Limb (tissue), 2 donors: ENCODE measurements at regions not wholly inside any gene's neighbourhood (a gene's known extent, or its start where the extent isn't known, plus 50 kb on each side); places are given as distances from the start of the nearest gene placed in this dataset.
"Not testable (repeated sequence)": the region's sequence is repeated elsewhere in the genome, so short reads cannot be mapped to it uniquely, and the experiment has no call there.

Source experiments
- DNase-seq, 2 donors: peaks; one replicate each; pipeline ENCODE4 v3.0.0-alpha.2; 2016; ENCODE audit errors: extremely low spot score in 2 of 2

DNA sequence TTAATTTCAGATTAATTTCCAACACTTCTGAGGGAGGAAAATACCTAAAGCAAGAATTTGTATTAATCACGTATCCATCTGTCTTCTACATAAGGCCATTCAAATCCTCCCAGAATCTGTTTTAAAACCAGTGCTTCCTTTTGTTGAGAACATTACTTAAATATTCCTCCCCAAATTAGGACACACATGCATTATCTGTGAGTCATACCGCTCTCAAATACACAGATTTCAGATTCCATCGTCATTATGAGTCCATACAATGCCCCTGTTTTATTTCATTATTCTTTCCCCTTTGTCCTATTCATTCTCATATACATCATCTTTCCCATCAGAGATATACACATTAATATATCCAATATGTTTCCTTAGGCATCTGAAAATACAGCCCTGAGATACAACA, 57.3 kb upstream of the PRSS12 start:
- no peak for DNase-seq

DNA sequence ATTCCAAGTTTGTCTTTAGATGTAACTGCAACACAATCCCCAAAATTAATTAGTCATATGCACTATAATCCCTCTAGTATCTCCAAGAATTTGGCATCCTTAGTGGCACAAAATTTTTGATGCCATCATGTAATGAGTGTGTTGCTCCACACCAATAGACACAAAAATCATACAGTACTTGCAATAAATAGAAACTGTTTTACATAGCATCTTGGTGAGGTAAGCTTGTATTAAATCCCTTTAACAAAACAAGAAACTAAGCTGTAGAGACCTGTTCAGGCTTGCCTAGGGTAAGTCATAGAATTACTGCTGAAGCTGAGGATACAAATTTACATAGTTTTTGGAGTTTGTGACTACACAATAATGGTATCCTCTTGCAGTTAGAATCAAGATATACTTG, 64.5 kb upstream of the PRSS12 start:
- DNase-seq, result no peak

DNA sequence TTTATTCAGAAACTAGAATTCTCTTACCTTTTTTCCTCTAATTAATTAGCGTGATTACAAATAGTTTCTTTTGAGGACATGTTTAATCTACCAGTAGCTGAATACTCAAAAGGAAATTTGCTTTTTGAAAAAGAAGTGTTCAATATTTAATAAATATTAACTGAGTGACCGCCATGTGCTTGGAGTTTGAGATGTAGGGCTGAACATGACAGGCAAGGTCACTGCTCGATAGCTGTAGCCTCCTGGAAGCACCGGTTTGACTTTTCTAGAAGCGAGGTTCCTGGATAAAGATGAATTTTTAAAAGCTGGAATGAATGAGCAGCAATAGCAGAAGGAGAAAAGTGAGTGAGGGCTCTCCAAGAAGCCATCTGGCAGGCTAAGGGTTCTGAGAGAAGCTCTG, 65.0 kb upstream of the PRSS12 start:
- not testable (repeated sequence) for DNase-seq

DNA sequence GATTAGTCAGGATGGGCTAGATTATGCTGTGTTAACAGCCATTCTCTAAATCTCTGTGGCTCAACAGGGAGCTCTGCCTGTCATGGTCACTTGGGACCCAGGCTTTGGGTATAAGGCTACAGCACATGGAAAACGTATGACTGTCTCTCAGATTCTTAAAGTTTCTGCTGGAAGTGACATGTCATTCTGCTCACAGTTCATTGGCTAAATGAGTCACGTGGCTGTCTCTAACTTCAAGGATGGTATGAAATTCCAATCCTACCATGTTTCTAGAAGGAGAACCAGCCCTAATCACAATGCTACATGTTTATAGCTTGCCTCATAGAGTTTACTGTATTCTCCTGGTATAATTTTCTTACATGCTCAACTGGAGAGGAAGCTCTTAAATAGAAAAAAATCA, 65.6 kb upstream of the PRSS12 start:
- not testable (repeated sequence) for DNase-seq

DNA sequence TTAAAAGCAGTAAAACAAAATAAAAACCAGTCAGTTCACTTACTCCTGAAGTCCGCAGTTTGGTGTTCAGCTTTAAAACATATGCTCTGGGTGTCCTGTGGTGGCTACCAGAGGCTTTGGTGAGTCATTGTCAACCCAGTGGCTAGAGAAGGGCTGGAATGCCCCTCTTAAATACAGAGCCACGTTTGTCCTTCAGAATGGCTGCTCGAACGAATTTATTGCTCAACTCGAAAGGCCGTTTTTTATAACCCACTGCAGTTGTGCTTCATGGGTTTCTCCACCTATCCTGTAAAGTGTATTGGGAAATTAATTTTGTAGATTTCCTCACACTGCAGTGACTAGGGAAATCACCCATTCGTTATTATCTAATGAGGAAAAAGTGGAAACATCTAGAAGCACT, 66.8 kb upstream of the PRSS12 start:
- DNase-seq, result not testable (repeated sequence)

DNA sequence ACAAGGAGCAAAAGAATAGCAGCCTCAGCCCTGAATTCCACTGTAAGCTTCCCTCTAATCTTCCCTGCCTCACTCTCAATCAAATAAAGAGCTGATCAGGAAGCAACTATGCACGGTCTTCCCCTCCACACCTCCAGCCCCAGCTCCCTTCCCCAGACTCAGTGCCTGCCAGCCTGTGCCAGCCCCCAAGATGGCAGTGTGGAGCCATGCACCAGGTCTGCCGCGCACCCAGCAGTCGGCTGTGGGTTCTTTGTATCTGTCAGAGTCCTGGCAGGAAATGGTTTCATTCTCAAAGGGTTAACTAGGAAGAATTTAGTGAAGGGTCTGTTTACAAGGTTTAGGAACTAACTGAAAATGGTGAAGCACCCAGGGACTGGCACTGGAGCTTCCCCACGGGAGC, 71.3 kb upstream of the PRSS12 start:
- peak in 1 of 2 donors; percentile 46 for DNase-seq

DNA sequence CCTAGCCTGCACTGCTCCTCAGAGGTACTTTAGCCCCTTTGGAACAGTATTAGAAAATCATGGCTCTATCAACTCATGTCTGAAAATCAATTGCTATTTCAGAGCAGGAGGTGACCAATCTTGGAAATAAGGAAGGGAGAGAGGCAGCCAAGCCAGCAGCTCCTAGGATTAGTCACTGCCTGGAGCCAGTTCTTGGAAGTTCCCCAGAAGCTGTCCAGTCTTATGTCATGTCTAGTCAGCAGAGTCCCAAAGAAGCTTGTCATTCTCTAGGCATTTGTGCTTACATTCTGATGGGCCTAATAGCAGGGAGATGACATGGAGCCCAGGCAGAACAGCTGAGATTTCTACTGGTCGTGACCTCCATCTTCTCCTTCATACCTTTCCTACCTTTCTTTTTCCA, 76.1 kb upstream of the PRSS12 start:
- not testable (repeated sequence) for DNase-seq

DNA sequence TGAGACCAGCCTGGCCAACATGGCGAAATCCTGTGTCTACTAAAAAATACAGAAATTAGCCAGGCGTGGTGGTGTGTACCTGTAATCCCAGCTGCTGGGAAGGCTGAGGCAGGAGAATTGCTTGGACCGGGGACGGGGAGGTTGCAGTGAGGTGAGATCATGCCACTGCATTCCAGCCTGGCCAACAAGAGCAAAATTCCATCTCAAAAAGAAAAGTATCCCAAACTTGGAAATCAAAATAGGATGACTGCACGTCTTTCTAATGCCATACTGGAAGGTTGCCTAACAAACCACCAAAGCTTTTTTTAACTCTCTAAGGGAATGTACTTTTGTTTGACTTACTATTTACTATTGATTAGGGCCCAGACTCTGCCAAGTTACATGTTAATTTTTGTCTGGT, 79.6 kb upstream of the PRSS12 start:
- not testable (repeated sequence) for DNase-seq

DNA sequence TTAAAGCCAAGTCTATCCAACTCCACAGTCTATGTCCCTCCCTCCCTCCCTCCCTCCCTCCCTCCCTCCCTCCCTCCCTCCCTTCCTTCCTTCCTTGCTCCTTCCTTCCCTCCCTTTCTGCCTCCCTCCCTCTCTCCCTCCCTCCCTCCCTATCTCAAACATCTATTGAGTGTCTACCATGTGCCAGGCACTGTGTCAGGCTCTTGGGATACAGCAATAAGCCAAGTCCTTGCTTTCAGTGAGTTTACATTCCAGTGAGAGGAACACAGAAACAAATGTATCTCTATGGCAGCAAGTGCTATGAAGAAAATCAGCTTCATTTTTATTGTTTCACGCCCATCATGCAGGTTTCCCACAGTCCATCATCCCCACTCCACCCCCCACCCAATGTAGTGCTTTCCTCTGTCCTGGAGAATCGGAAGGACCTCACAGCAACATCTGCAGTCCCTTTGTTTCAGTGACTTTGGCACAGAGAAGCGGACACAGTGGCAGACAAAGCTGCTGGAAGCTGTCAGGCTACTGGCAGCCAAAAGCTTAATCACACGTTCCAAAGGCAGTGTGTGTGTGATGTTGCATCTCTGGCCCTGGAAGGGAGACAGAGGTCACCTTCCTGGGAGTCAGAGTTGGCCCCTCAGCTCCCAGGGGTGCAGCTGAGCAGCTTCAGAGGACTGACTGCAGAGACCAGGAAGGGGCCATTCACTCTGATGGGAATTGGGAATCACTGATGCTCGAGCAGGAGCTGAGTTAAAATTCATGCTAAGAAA, 81.0 kb upstream of the PRSS12 start:
- not testable (repeated sequence) for DNase-seq

DNA sequence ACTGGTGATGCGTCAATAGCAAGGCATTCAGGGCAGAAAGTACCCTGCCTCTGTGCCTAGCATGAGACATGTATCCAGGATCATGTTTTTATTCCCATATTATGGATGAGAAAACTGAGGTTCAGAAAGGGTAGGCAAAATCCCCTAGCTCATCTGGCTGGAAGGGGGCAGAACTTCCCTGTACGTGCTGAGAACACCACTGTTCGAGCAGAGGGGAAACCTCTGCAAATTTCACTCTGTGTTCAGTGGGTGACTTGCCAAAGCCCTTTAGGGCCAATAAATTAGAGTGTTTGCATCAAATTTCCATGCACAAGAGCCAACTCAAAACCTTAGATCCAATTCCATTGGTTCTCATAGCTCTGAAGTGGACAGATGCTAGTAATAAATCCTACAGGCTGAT, 82.6 kb upstream of the PRSS12 start:
- DNase-seq, result not testable (repeated sequence)

DNA sequence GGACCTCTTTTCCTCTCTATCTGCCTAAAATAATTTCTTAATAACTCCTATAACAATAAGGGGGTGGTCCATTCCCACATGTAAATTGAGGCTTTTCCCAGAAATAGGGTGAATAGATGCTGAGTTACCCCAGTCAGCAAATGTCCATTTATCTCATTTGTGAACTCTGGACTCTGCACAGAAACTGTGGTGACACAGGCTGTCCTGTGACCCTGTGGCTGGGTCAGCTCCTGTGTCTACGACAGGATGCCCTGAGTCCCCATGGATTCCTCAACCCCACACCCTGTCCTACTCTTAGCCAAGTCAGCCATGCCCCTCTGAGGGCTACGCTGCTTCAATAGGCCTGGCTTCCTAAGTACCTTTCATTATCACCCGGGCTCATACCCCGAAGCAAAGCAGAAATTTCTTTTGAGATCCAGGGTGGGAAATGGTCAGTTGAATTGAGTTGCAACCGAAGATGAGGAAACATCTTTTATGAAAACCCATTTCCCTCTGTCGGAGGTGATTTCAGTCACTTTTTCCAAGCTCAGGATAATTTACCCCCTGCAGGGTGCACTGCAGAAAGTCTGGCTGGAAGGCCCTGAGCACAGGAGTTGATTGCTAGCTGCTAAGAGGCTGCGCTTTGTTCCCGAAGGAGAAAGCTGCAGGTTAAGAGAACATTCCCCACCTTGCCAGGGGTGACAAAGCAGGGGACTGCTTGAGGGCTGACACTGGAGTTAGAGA, 89.5 kb upstream of the PRSS12 start:
- not testable (repeated sequence) for DNase-seq

DNA sequence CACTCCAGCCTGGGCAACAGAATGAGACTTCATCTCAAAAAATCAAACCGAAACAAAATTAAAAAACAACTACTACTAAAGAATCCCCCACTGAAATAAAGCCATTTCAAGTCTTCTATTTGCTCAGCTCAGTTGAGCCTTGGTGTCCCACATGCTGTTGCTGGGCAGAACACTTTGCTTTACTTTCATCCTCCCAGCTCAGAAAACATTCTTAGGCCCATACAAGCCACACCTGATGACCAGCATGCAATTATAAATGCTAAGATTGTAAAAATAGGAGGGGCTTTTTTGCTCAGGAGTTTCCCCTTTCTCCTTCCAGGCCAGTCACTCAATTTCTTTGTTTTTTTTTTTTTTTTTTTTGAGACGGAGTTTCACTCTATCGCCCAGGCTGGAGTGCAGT, 94.6 kb upstream of the PRSS12 start:
- not testable (repeated sequence) for DNase-seq

DNA sequence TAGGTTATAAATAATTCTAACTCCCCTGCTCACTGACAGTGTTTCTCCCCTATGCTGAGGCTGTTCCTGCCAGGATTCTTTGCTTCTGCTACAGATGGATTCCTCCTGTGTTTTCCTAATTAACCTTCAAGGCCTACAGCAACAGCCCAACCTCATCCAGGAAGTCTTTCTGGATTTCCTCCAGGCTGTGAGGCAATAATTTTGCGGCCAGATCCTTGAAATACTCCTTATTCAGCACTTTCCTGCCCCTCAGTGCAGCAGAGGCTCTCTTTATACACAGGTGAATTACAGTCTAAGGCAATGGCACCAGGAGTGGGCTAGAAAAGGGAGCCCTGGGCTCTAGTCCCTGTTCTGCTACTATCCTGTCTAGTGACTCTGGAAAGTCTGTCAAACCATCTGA, 102.1 kb upstream of the PRSS12 start:
- not testable (repeated sequence) for DNase-seq

DNA sequence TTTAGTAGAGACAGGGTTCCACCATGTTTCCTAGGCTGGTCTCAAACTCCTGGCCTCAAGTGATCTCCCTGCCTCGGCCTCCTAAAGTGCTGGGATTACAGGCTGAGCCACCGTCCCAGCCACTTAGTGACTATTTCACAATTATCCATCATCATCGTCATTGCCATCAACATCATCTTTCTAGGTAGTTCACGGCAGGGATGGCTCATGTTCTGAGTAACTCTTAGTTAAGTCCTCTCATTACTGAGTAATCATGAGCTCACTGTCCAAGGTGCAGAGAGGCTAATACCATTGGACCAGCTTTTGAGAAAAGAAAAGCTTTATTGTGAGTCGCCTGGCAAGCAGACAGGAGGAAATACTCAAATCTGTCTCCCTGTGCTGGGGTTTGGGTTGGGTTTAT, 108.6 kb upstream of the PRSS12 start:
- DNase-seq, result not testable (repeated sequence)

DNA sequence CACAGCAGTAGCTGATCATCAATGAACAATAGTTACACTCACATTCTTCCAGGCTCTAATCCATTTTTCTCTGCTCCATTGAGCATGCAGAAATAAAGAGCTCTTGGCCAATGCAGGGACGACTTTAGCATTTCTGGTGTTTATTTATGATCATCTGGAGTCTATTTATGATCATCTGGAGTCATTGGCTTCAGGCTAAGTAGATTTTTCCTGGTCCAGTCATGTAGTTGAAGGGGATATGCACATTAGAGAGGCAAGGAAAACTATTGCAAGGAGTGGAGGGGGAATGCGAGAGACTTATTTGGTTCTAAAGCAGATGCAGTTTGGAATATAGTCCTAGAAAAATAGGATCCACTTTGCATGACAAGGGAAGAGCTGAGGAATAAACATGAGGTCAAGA, 113.0 kb upstream of the PRSS12 start:
- DNase-seq, result peak in 1 of 2 donors; percentile 1

DNA sequence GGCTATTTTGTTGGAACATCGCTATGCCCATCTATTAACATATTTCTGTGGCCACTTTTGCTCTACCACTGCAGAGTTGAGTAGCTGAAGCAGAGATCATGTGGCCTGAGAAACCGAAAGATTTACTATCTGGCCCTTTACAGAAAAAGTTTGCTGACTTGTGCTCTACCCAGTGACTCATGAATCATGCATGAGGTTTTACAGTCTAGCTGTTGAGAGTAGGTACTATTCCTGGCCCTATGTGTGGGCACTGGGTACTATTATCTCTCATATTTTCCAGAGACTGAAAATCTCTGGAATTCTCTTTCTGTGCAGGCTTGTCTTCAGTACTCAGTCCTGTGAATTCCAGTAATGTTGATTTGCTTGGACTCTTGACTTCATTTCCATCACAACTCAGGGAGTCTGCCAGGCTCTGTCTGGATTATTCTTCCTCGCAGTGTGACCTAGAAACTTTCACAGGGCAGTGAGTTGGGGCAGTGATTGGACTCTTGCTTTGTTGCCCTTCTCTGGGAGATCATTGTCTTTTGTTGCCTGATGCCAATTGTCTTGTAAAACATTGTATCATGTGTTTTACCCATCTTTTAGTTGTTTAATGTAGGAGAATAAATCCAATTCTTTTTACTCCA, 121.3 kb upstream of the PRSS12 start:
- not testable (repeated sequence) for DNase-seq

DNA sequence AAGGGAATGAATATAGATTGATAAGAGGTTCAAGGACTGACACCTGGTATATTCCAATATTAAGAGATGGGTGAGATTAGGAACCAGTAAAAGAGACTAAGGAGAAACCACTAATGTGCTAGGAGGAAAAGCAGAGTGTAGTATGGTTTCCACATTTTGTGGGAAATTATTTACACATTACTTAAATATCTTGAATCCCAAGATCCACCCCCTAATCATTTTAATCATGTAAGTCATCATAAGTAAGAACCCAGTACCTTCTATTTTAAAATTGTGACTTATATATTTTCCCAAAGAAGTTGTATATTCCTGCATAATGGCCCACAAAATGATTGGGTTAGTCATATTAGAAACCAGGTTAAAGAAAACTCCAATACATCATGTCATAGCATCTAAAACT, 122.0 kb upstream of the PRSS12 start:
- DNase-seq, result not testable (repeated sequence)

DNA sequence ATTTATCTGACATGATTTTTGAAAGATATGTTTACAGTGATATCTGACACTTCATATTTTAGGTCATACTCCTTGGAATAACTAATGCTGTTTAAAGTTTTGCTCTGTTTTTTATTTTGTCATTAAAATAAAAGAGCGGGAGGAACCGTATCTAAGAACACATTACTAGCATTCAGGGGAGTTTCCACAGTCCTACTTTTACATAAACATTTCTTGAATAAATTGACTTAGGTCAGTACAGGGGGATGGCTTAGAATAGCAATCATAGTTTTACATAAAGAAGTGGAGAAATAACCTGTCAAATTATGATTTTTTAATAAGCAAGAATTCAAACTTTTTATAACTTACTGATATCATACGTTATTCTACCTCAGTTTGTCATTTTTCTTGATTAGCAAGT, 123.1 kb upstream of the PRSS12 start:
- not testable (repeated sequence) for DNase-seq

DNA sequence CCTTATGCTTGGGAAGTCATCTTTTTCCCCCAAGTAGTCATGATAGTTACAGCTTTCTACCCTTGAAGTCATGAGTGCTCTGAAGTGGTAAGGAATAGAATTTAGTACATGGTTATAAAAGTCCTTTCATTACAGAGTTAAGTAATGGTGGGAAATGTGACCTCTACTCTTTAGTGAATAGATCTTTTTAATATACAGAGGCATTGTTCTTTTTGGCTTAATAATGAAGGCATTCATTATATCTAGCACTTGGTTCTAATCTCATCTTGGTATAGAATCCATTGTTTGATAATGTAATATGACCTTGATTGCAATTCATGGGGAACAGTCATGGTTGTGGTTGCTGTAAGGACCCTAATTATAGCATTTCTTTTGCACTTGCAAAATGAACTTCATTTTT, 125.0 kb upstream of the PRSS12 start:
- DNase-seq, result not testable (repeated sequence)

DNA sequence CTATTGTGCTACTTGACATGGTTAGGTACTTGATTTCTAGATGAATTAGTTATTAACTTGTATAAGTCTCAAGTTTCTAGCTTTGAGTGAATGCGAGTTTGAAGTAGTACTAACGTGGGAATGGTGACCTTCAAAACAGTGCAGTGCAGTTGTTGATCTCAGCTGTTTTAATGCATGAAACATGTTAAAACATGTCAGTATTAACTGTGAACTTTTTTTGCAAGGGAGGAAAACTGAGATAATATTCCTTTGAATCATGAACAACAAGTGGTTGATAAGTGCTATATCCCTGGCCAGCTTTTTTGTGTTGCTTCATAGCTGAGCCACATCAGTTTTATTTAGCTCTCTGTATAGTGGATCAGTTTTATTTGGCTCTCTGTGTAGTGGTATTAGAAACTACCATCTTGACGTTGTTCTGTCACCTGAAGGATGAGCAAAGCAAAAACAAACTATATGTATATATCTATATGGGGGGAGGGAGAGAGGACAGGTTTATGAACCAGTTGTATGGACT, 133.1 kb upstream of the PRSS12 start:
- DNase-seq, result not testable (repeated sequence)

DNA sequence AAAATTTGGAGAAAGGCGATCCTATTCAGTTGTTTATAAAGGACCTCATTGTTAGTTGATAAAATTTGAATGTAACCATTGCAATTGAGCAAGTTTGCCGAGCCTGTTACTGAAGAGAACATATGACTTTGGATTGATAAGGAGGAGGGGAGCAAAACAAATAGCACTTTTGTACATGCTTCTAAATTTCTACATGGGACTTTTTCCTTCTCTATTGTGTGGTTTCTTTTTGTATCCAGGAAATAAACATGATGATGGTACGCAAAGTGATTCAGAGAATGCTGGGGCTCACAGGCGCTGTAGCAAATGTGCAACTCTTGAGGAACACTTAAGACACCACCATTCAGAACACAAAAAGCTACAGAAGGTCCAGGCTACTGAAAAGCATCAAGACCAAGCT, 140.2 kb upstream of the PRSS12 start:
- DNase-seq, result not testable (repeated sequence)

DNA sequence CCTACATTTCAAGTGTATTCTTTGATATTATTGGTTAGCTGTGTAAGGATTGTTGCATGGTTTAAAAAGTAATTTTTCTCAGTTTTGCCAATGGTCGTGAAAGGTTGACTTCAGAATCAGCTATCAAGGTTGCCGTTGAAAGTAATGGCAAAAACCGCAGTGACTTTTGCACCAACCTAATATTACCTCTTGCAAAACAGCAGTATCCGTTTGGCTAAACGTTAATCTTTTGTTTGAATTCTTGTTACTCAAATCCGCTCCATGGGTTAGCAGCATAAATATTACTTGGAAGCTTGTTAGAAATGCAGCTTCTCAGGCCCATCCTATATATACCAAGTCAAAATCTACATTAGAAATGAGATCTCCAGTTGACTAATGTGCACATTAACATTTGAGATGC, 141.6 kb upstream of the PRSS12 start:
- DNase-seq, result not testable (repeated sequence)
